ENCODE measurements at regions not wholly inside any gene's neighbourhood (a gene's known extent, or its start where the extent isn't known, plus 50 kb on each side); places are given as distances from the start of the nearest gene placed in this dataset.

DNA sequence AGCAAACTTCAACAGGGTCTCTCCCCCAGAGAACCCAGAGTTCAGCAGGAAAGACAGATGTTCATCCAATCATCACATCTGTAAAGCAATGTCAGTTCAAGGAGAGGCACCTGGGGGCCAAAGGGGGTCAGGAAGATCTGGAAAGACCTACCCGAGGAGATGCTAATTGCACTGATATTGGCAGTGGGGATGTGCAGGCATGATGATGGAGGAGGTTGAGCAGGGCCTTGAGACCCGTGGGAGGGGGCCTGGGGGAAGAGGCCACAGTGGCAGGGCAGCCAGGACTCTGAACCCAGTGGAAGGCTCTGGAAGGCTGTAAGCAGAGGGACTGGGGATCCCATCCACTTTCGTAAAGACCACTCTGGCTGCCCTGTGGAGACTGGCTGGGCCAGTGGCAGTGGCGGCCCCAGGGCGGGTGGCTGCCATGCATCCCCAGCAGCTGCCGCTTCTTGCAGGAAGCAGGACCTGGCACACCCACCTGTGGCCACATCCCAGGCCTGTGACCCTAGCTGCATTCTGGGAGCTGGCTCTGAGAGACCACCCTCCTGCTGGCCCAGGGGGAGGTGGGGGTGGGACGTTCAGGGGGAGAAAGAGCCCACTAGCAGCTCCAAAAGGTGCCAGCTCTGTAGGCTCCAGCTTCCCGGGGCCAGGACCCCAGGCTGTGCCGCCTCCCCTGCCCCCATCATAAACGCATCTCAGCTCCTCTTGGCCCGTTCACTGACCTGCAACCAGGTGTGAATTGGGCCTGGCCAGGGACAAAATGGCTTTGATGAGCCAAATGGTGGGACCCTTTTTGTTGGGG, 59.9 kb upstream of the FGF3 start (continued):
- TF ChIP-seq MLLT1 (IDR thresholded peaks at IDR 0.05) (no peak), BCL3 (IDR thresholded peaks at IDR 0.05; ENCODE audit: borderline replicate concordance, insufficient read depth, low read depth, low read length, poor library complexity, severe bottlenecking) (no peak), CEBPB (IDR thresholded peaks at IDR 0.05; ENCODE audit: borderline replicate concordance in 1 of 2, low read depth in 2 of 2, low read length in 2 of 2) (no peak), MYC (IDR thresholded peaks at IDR 0.05; ENCODE audit: insufficient read depth, insufficient read length, insufficient replicate concordance, low read length, severe bottlenecking) (no peak), CBX3 (IDR thresholded peaks at IDR 0.05; ENCODE audit: borderline replicate concordance, low read depth) (no peak), MTA3 (IDR thresholded peaks at IDR 0.05; ENCODE audit: borderline replicate concordance, low read length) (no peak)
- TF ChIP-seq, protein P1, sequence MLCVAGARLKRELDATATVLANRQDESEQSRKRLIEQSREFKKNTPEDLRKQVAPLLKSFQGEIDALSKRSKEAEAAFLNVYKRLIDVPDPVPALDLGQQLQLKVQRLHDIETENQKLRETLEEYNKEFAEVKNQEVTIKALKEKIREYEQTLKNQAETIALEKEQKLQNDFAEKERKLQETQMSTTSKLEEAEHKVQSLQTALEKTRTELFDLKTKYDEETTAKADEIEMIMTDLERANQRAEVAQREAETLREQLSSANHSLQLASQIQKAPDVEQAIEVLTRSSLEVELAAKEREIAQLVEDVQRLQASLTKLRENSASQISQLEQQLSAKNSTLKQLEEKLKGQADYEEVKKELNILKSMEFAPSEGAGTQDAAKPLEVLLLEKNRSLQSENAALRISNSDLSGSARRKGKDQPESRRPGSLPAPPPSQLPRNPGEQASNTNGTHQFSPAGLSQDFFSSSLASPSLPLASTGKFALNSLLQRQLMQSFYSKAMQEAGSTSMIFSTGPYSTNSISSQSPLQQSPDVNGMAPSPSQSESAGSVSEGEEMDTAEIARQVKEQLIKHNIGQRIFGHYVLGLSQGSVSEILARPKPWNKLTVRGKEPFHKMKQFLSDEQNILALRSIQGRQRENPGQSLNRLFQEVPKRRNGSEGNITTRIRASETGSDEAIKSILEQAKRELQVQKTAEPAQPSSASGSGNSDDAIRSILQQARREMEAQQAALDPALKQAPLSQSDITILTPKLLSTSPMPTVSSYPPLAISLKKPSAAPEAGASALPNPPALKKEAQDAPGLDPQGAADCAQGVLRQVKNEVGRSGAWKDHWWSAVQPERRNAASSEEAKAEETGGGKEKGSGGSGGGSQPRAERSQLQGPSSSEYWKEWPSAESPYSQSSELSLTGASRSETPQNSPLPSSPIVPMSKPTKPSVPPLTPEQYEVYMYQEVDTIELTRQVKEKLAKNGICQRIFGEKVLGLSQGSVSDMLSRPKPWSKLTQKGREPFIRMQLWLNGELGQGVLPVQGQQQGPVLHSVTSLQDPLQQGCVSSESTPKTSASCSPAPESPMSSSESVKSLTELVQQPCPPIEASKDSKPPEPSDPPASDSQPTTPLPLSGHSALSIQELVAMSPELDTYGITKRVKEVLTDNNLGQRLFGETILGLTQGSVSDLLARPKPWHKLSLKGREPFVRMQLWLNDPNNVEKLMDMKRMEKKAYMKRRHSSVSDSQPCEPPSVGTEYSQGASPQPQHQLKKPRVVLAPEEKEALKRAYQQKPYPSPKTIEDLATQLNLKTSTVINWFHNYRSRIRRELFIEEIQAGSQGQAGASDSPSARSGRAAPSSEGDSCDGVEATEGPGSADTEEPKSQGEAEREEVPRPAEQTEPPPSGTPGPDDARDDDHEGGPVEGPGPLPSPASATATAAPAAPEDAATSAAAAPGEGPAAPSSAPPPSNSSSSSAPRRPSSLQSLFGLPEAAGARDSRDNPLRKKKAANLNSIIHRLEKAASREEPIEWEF (IDR thresholded peaks at IDR 0.05; ENCODE audit: insufficient replicate concordance, low read depth, low read length), result no peak

Measured in GM12878 (cell line).